Hepatocyte (in vitro differentiated cells): ENCODE measurements at regions not wholly inside any gene's neighbourhood (a gene's known extent, or its start where the extent isn't known, plus 50 kb on each side); places are given as distances from the start of the nearest gene placed in this dataset.

Experiments
- DNase-seq: peaks from one replicate; pipeline ENCODE4 v3.0.0-alpha.2; 2016; ENCODE audit warnings: low spot score
- H2AFZ ChIP-seq: fragments of 200-600 bp; sonication (generic); 2 replicates; pipeline ENCODE4 v1.6.0; 2016; ENCODE audit warnings: antibody characterized with exemption, mild to moderate bottlenecking
- H3K27ac ChIP-seq: fragments of 200-600 bp; sonication (generic); 2 replicates; pipeline ENCODE4 v1.5.1; 2016; ENCODE audit warnings: mild to moderate bottlenecking
- H3K27me3 ChIP-seq: fragments of 200-600 bp; sonication (generic); 2 replicates; pipeline ENCODE4 v1.6.1; 2016
- H3K36me3 ChIP-seq: fragments of 200-600 bp; sonication (generic); replicated peaks from 2 replicates; pipeline ENCODE4 v1.5.1; 2016; ENCODE audit warnings: low read depth; ENCODE audit not compliant: insufficient read depth
- H3K4me1 ChIP-seq: fragments of 200-600 bp; sonication (generic); 2 replicates; pipeline ENCODE4 v1.5.1; 2016; ENCODE audit warnings: mild to moderate bottlenecking, moderate library complexity; ENCODE audit not compliant: insufficient read depth
- H3K4me2 ChIP-seq: fragments of 200-600 bp; sonication (generic); 2 replicates; pipeline ENCODE4 v1.6.0; 2016
- H3K4me3 ChIP-seq: fragments of 200-600 bp; sonication (generic); 2 replicates; pipeline ENCODE4 v1.5.1; 2016; ENCODE audit warnings: mild to moderate bottlenecking
- H3K79me2 ChIP-seq: fragments of 200-600 bp; sonication (generic); 2 replicates; pipeline ENCODE4 v1.6.0; 2017; ENCODE audit warnings: mild to moderate bottlenecking
- H3K9me2 ChIP-seq: fragments of 200-600 bp; sonication (generic); replicated peaks from 2 replicates; pipeline ENCODE4 v1.6.0; 2017; ENCODE audit warnings: mild to moderate bottlenecking; ENCODE audit not compliant: insufficient read depth
- H3K9me3 ChIP-seq: fragments of 200-600 bp; sonication (generic); 2 replicates; pipeline ENCODE4 v1.5.1; 2016; ENCODE audit warnings: low read depth, mild to moderate bottlenecking
- H4K20me1 ChIP-seq: fragments of 200-600 bp; sonication (generic); 2 replicates; pipeline ENCODE4 v1.6.0; 2016; ENCODE audit warnings: mild to moderate bottlenecking; ENCODE audit not compliant: insufficient read depth, poor library complexity, severe bottlenecking
- EZH2 ChIP-seq: fragments of 200-600 bp; sonication (generic); IDR thresholded peaks from 2 replicates; pipeline ENCODE4 v1.6.1; 2016; ENCODE audit warnings: antibody characterized with exemption, mild to moderate bottlenecking, borderline replicate concordance
- EZH2phosphoT487 ChIP-seq: fragments of 200-600 bp; sonication (generic); IDR thresholded peaks from one replicate; pipeline ENCODE4 v1.6.1; 2018; ENCODE audit warnings: antibody characterized with exemption, mild to moderate bottlenecking, low read depth, moderate library complexity; ENCODE audit not compliant: unreplicated experiment, severe bottlenecking
- WGBS: methylation state at CpG from one replicate; pipeline ENCODE4 v1.1.6; 2016; ENCODE audit warnings: low lambda C conversion rate; ENCODE audit errors: missing lambda C conversion rate; 5-methylcytosine and 5-hydroxymethylcytosine counted together
- TF ChIP-seq, protein P1 (sequence below): fragments of 200-600 bp; sonication (generic); IDR thresholded peaks from 2 replicates; pipeline ENCODE4 v1.5.1; 2016; ENCODE audit warnings: antibody characterized with exemption, mild to moderate bottlenecking; ENCODE audit not compliant: poor library complexity

DNA sequence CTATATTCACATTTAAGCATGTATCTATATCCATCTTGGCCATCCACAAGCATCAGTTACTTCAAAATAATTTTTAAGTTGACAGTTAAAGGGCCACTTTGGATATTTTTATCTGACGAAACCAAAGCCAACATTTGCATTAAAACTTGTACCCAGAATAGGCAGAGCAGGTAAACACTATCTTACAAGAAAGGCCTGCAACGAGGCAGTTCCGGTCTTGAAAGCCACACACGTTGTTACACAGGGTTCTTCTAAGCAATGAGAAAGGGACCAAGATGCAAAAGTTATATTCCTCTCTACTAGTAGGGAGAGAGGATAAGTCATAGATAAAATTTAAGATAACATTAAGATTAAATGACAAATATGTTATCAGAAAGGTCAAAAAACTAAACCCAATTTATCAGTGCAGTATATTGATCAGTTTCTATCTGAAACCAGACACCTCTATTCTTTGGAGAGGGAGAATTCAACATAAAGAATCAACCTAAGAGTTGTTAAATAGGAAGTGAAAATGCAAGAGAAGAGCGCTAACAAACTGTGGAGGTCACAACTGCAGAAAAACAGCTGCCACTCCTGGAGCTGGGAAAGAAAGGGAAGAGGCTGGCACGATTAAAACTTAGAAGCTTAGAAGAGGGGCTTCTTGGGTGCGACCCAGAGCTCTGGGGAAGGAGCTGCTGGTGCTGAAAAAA is 701.3 kb downstream of the TNS3 start:
- 81% methylated on average over 7 of the region's 7 CpGs for WGBS
- no peak for DNase-seq
- Histone ChIP-seq H3K9me2 (no peaks in the 10 kb centered on the region), H3K79me2 (no peaks in the 10 kb centered on the region), H3K4me3 (no peak overlapping the region), H3K4me2 (no peak overlapping the region), H3K36me3 (no peaks in the 10 kb centered on the region), H3K27me3 (no peaks in the 10 kb centered on the region), H2AFZ (no peak overlapping the region), H3K27ac (no peak overlapping the region), H3K4me1 (peaks cover 3% of the 10 kb centered on the region), H3K9me3 (peaks cover 4% of the 10 kb centered on the region), H4K20me1 (no peaks in the 10 kb centered on the region)
- TF ChIP-seq, protein P1, sequence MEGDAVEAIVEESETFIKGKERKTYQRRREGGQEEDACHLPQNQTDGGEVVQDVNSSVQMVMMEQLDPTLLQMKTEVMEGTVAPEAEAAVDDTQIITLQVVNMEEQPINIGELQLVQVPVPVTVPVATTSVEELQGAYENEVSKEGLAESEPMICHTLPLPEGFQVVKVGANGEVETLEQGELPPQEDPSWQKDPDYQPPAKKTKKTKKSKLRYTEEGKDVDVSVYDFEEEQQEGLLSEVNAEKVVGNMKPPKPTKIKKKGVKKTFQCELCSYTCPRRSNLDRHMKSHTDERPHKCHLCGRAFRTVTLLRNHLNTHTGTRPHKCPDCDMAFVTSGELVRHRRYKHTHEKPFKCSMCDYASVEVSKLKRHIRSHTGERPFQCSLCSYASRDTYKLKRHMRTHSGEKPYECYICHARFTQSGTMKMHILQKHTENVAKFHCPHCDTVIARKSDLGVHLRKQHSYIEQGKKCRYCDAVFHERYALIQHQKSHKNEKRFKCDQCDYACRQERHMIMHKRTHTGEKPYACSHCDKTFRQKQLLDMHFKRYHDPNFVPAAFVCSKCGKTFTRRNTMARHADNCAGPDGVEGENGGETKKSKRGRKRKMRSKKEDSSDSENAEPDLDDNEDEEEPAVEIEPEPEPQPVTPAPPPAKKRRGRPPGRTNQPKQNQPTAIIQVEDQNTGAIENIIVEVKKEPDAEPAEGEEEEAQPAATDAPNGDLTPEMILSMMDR: no peak
- TF ChIP-seq EZH2 (no peak), EZH2phosphoT487 (no peak)

DNA sequence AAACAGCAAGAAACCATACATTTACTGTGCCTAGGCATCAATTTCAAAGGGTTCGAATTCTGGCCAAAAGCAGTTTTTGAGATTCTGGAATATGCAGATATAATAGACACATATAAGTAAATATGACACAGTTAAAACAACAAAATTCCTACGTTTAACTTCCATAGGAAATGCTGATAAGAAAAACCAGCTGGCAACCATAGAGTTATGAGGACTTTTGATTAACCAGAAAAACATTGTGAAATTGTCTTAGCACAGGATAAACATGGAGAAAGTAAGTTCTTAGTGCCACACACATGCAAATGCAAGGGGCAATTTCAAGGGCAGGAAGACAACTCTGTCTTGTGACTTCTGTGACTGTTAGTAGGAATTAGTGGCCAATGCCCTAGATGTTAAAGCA is 702.1 kb downstream of the TNS3 start:
- Histone ChIP-seq H3K9me2 (no peaks in the 10 kb centered on the region), H3K36me3 (no peaks in the 10 kb centered on the region), H3K4me1 (no peaks in the 10 kb centered on the region), H3K27me3 (no peaks in the 10 kb centered on the region), H3K27ac (no peak overlapping the region), H3K4me2 (no peak overlapping the region), H2AFZ (no peak overlapping the region), H3K4me3 (no peak overlapping the region), H3K79me2 (no peaks in the 10 kb centered on the region), H3K9me3 (peaks cover 4% of the 10 kb centered on the region), H4K20me1 (no peaks in the 10 kb centered on the region)
- TF ChIP-seq EZH2phosphoT487 (no peak), EZH2 (no peak)
- TF ChIP-seq, protein P1: no peak
- no peak for DNase-seq
- WGBS: 60% methylated on average over 2 of the region's 2 CpGs

DNA sequence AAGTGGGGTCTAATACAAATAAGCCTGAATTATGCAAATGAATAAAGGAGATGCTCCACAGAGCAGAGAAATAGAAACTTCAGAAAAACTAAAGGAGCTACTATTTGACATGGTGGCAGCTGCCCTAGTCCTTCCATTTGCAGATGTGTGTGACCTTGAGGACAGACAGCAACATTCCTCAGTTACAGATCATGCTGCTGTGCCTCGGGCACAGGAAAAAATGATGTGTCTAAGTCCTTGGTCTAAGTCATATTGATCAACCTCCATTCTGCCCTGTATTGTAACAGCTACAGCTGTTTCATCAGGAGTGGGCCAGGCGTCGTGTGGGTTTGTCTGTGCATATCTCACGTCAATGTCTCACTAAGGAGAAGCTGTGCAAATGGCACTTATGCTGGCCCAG is 710.4 kb downstream of the TNS3 start:
- H3K4me2 ChIP-seq: no peak overlapping the region
- no peaks in the 10 kb centered on the region for H3K36me3 ChIP-seq
- H4K20me1 ChIP-seq: no peaks in the 10 kb centered on the region
- H3K4me1 ChIP-seq: no peaks in the 10 kb centered on the region
- no peaks in the 10 kb centered on the region for H3K27me3 ChIP-seq
- no peak overlapping the region for H3K27ac ChIP-seq
- no peak for TF ChIP-seq EZH2phosphoT487
- TF ChIP-seq EZH2: no peak
- TF ChIP-seq, protein P1: no peak
- WGBS: 84% methylated on average over 4 of the region's 4 CpGs
- no peaks in the 10 kb centered on the region for H3K79me2 ChIP-seq
- H3K4me3 ChIP-seq: no peak overlapping the region
- H3K9me2 ChIP-seq: no peaks in the 10 kb centered on the region
- no peak overlapping the region for H2AFZ ChIP-seq
- H3K9me3 ChIP-seq: no peaks in the 10 kb centered on the region
- DNase-seq: no peak

DNA sequence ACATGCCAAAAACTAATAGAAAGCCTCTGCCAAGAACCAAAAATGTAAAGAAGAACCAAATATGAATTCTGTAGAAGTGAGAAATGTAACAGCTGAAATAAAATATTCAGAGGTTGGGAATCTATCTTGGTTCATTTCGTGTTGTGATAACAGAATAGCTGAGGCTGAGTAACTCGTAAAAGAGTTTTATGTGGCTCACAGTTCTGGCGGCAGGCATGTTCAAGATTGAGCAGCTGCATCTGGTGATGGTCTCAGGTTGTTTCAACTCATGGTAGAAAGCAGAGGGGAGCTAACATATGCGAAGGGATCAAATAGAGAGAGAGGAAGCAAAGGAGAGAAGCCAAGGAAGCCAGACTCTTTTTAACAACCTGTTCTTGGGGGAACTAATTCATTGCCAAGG is 717.2 kb downstream of the TNS3 start:
- Histone ChIP-seq H4K20me1 (no peaks in the 10 kb centered on the region), H3K9me3 (no peaks in the 10 kb centered on the region), H3K27ac (no peak overlapping the region), H3K27me3 (no peaks in the 10 kb centered on the region), H3K4me3 (no peak overlapping the region), H2AFZ (no peak overlapping the region), H3K4me2 (no peak overlapping the region), H3K9me2 (no peaks in the 10 kb centered on the region), H3K4me1 (no peaks in the 10 kb centered on the region), H3K36me3 (no peaks in the 10 kb centered on the region), H3K79me2 (no peaks in the 10 kb centered on the region)
- no peak for TF ChIP-seq EZH2phosphoT487
- TF ChIP-seq EZH2: no peak
- TF ChIP-seq, protein P1: no peak
- no peak for DNase-seq
- WGBS: 70% methylated on average over 4 of the region's 4 CpGs
